ENCODE measurements at regions not wholly inside any gene's neighbourhood (a gene's known extent, or its start where the extent isn't known, plus 50 kb on each side); places are given as distances from the start of the nearest gene placed in this dataset.

GRCh38 chr11:37078521-37078920, 480.5 kb upstream of the RAG2 start:
- in situ Hi-C loops (cut with HindIII; ENCODE audit: low pct_unique_long_range_greater_than_20kb, low sequenced_read_pairs) = no loop called here
- H3K27me3 ChIP-seq (ENCODE audit: control insufficient read depth, insufficient read depth, low read length) = no peaks in the 10 kb centered on the region
- no peak overlapping the region for H3K27ac ChIP-seq (ENCODE audit: low read length)
- TF ChIP-seq CTCF (IDR thresholded peaks at IDR 0.05) = no peak
- no peak for TF ChIP-seq SIN3A (IDR thresholded peaks at IDR 0.05; ENCODE audit: borderline replicate concordance, insufficient read depth, low read depth, low read length)
- no peak for TF ChIP-seq POLR2AphosphoS5 (IDR thresholded peaks at IDR 0.05; ENCODE audit: low read depth, low read length)
- no peak for TF ChIP-seq REST (IDR thresholded peaks at IDR 0.05; ENCODE audit: insufficient read depth in 1 of 2, low read depth in 2 of 2, low read length in 1 of 2)
- TF ChIP-seq TCF7L2 (IDR thresholded peaks at IDR 0.05; ENCODE audit: low read depth, low read length) = no peak
- ATAC-seq = no peak
- no peaks in the 10 kb centered on the region for H3K36me3 ChIP-seq (ENCODE audit: control insufficient read depth, insufficient read depth, low read length)
- H3K4me3 ChIP-seq (ENCODE audit: low read depth in 2 of 2, low read length in 2 of 2) = no peak overlapping the region
- ChIA-PET POLR2A (no interaction called here), CTCF (no interaction called here)
- H3K9me3 ChIP-seq (ENCODE audit: control insufficient read depth, insufficient read depth, low read depth, low read length) = no peaks in the 10 kb centered on the region
- intact Hi-C loops (cut with micrococcal nuclease; ENCODE audit: unreplicated experiment) = loop anchor here (10.0 kb wide), 1 partner anchor 56 kb away; no protein-coding TSS in a partner anchor
- H3K4me1 ChIP-seq (ENCODE audit: control insufficient read depth, insufficient read depth, low read length) = no peaks in the 10 kb centered on the region
- no TSS peak for BruUV-seq (replicated peaks)
- DNase-seq (ENCODE audit: low read depth, low spot score) = no peak

- no TSS peak for BruUV-seq (replicated peaks)
- intact Hi-C loops (cut with micrococcal nuclease; ENCODE audit: unreplicated experiment) = loop anchor here (10.0 kb wide), 1 partner anchor 58 kb away; no protein-coding TSS in a partner anchor
- ChIA-PET CTCF (no interaction called here), POLR2A (no interaction called here)
- Histone ChIP-seq H3K4me3 (ENCODE audit: low read depth in 2 of 2, low read length in 2 of 2) (no peak overlapping the region), H3K9me3 (ENCODE audit: control insufficient read depth, insufficient read depth, low read depth, low read length) (no peaks in the 10 kb centered on the region), H3K4me1 (ENCODE audit: control insufficient read depth, insufficient read depth, low read length) (no peaks in the 10 kb centered on the region), H3K36me3 (ENCODE audit: control insufficient read depth, insufficient read depth, low read length) (no peaks in the 10 kb centered on the region), H3K27ac (ENCODE audit: low read length) (no peak overlapping the region), H3K27me3 (ENCODE audit: control insufficient read depth, insufficient read depth, low read length) (no peaks in the 10 kb centered on the region)
- ATAC-seq (no peak), DNase-seq (ENCODE audit: low read depth, low spot score) (no peak)
- in situ Hi-C loops (cut with HindIII; ENCODE audit: low pct_unique_long_range_greater_than_20kb, low sequenced_read_pairs) = no loop called here
- no peak for TF ChIP-seq TCF7L2 (IDR thresholded peaks at IDR 0.05; ENCODE audit: low read depth, low read length)
- no peak for TF ChIP-seq POLR2AphosphoS5 (IDR thresholded peaks at IDR 0.05; ENCODE audit: low read depth, low read length)
- TF ChIP-seq REST (IDR thresholded peaks at IDR 0.05; ENCODE audit: insufficient read depth in 1 of 2, low read depth in 2 of 2, low read length in 1 of 2) = no peak
- TF ChIP-seq CTCF (IDR thresholded peaks at IDR 0.05) = no peak
- TF ChIP-seq SIN3A (IDR thresholded peaks at IDR 0.05; ENCODE audit: borderline replicate concordance, insufficient read depth, low read depth, low read length) = no peak
Measured at GRCh38 chr11:37076866-37077265, 478.8 kb upstream of the RAG2 start.

All from Panc1 (cell line).